GM21619 (cell line): ENCODE measurements at regions not wholly inside any gene's neighbourhood (a gene's known extent, or its start where the extent isn't known, plus 50 kb on each side); places are given as distances from the start of the nearest gene placed in this dataset.
"Not testable (repeated sequence)": the region's sequence is repeated elsewhere in the genome, so short reads cannot be mapped to it uniquely, and the experiment has no call there.

ENCODE experiments used
- ATAC-seq: cut with Tn5 transposase; IDR thresholded peaks from one replicate; pipeline ENCODE4 v1.9.1; 2021; ENCODE audit not compliant: unreplicated experiment

DNA sequence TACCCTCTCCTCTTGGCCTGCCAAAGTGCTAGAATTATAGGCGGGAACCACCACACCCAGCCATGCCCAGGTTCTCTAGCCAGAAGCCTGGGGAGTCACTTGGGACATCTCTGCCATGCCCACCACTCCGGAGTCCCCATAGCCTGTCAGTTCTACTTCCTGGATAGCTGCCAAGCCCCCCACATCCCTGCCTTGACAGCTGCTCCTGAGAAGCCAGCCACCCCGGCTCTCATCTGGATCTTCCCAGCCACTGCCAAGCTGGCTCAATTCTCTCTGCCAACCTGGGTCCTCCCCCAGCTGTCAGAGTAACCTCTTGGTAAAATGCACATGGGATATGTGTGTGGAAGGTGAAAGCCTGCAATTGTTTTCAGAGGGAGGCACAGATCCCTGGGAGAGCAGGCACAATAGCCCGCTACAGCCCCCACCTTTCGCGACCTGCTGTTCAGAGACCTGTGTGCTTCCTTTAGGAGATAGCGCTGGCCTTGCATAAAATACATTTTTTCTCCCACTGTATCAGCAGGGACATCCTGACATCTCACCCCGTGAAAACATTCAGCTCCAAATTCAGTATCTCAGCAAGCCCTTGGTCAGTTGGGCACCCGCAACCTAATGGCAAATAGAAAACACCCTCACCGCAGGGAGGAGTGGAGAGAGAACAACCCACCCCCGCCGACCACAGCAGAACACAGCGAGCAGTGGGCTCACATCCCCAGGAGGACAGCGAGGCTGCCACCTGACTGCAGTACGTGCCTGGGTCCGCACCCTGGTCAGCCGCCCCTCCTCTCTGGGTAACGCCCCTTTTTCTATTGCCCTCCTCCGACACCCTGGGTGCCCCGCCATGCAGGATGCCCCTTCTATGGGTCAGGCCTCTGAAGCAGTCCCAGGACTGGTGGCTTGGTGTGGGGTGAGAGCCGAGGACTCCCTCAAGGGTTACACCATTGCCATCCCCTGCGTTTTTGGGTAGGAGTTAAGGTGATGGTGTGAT lies 1342.2 kb downstream of the BRD1 start:
- no peak for ATAC-seq

DNA sequence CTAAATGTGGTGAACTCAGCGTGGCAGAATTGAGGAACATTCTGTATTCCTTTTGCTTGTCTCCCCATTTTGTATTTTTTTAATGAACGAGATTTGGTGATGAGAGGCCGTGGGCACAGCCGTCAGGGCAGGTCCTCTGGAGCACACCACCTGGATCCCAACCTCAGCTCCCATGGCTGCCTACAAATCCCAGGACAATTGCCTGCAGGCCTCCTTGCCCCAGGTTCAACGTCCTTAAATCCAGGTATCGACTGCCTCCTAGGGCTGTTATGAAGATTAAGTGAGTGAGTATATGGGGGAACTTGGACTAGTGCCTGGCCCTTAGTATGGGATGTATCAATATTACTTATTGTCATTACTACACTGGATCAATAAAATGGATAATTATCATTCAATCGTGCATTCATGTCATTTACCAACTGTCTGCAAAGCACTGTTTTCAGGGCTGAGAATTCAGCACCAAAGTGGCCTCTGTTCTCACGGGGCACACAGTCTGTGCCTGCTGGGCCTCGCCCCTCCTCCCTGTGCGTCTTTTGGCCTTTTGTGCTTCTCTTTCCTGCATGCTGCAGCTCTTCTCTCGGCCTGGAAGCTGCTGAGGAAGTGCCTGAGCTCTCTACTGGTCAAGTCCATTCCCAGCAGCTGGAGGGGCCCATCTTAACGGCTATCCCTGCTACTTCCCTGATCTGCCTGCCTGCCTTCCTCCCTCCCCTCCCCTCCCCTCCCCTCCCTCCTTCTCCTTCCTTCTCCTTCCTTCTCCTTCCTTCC lies 1343.7 kb downstream of the BRD1 start:
- no peak for ATAC-seq

DNA sequence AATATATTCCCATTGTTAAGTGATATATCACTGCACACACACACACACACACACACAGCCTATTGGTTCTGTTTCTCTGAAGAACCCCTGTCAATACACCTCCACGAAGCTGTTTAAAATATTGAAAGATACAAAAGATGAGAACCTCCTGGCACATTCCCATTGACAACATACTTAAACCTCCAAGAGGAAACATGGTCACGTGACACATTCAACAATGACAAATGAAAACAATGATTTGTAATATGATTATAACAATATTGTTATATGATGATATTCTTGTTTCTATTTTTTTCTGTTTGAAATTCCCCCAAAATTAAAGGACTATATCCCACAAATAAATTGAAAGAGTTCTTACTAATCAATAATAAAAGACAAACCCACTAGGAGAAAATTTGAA lies 1344.9 kb downstream of the BRD1 start:
- no peak for ATAC-seq

DNA sequence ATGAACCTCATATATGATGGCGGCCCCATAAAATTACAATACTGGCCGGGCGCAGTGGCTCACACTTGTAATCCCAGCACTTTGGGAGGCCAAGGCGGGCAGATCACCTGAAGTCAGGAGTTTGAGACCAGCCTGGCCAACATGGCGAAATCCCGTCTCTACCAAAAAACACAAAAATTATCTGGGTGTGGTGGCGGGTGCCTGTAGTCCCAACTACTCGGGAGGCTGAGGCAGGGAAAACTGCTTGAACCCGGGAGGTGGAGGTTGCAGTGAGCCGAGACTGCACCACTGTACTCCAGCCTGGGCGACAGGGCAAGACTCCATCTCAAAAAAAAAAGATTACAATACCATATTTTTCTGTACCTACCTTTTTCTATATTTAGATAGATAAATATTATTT lies 1345.5 kb downstream of the BRD1 start:
- ATAC-seq = not testable (repeated sequence)

DNA sequence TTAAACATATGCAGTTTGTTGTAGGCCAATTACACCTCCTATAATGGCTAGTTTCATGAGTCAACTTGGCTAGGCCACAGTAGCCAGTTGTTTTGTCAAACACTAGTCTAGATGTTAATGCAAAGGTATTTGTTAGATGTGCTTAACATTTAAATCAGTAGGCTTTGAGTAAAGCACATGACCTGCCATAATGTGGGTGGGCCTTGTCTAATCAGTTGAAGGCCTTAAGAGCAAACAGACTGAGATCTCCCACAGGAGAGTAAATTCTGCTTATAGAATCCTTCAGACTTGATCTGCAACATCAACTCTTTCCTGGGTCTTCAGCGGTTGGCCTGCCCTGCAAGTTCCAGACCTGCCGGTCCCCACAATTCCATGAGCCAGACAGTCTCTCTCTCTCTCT lies 1345.9 kb downstream of the BRD1 start:
- ATAC-seq = no peak

DNA sequence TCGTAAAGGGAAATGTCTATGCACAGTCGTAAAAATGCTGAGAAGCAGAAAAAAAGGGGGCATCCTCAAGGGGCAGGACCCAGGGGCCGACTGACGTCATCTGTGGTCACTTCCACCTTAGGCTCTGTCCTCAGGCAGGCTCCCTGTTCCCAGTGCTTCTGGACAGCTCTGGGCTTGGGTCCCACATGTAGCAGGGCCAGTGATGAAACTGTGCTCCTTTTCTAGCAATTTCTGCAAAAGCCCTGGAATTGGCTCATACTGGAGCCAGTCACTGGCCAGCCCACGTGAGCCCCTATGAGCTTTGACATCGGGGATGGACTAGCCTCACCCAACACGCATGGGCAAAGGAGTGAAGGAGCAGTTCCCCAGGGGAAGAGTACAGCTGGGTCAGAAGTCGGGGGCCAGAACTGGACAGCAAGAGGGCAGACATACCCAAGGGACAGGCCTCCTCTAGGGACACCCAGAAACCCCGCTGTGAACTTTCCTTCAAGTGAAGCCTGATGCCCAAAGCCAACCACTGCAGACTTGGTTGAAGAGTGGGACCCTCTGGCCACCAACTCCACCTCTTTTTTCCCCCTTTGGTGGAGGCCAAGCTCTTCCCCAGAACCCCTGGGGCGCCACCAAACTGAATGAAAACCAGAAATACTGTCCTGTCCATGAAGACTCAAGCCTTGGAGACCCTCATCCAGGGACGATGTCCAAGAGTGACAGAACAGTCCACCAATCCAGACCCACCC lies 1349.0 kb downstream of the BRD1 start:
- ATAC-seq = no peak

DNA sequence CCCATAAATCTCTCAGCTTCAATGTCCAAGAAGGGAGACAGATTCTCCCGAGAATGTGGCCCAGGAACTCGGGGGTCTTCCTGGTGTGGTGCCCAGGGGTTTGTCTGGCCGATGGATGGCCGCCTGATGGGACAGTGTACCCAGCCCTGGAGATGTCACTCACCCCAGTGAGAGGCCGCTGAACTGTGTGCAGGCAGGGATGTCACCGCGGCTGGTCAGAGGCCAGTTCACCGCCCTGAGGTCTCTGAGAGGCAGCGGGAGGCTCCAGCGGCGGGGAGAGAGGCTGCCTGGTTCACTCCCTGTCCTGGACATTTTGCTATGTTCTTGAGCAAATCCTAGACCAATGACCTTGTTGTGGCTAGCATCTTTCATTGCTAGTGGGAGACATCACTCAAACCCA lies 1349.5 kb downstream of the BRD1 start:
- ATAC-seq = no peak

DNA sequence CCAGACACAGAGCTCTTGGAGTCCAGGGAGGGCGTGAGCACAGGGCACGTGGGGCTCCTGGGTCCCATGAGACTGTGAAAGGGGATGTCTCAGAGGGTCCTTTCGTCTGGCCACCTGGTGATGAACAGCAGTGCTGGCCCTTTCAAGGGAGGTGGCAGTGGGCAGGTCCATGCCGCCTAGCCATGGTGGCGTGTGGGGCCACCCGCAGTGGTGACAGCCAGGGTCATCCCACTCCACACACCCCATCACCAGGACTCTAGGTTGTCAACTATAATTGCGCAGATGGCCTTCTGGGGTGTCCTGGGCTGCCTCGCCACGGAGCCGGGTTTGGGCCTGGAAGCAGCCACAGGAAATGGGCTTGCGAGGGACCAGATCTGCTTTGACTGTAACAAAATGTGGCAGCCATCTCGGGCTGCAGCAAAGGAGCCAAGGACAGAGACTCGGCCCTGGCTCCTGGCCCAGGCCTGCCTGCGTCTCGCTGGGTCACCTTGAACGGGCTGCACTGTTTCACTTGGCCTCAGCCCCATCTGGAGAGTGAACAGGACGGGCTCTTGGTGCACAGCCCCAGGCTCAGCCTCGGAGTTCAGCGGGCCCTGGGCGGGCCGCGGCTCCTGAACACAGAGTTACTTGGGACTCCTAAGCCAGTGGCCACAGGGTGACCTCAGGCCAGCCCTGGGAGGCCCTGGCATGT lies 1350.5 kb downstream of the BRD1 start:
- no peak for ATAC-seq

DNA sequence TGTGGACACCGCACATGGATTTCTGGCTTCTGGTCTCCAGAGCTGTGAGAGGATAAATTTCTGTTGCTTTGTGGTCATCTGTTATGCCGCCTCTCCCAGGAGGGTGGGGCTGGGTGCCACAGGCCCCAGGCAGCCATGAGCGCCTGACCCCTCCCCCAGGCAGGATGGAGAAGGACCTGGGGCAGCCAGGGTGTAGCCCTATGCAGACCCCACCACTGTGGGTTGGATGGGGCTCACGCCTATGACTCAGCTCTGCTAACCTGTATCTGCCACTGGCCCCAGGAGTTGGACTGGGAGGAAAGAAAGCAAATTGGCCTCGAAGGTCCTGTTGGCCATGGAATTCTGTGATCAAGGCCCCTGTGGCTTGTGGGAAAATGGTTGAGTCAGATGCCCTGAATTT lies 1351.1 kb downstream of the BRD1 start:
- ATAC-seq = no peak

DNA sequence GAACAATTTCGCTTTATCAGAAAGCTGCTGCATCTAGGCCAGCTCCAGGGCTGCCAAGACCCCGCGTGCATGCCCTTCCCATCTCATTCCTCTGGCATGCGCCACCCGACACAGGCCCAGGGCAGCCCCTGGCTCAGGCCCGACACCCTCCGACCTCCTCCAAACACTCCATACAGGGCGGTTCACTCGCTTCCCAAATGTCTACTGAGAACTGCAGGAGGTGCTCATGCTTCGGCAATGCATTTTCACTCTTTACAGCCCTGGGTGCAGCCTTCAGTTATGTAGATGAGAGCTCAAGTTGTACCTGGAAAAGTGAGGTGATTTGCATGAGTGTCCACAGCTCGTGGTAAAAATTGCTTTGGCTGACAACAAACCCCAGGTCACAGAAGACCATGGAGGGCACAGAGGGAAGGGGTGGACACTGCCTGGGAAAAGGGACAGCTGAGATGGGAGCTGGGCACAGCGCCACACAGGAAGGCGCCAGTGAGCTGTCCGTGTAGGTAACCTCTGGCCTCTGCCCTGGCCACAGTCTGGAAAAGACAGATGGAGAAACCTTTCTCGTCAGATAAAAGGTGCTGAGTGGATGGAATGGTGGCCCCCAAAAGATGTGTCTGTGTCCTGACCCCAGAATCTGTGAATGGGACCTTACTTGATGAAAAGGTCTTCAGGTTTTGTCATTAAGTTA lies 1351.9 kb downstream of the BRD1 start:
- no peak for ATAC-seq

DNA sequence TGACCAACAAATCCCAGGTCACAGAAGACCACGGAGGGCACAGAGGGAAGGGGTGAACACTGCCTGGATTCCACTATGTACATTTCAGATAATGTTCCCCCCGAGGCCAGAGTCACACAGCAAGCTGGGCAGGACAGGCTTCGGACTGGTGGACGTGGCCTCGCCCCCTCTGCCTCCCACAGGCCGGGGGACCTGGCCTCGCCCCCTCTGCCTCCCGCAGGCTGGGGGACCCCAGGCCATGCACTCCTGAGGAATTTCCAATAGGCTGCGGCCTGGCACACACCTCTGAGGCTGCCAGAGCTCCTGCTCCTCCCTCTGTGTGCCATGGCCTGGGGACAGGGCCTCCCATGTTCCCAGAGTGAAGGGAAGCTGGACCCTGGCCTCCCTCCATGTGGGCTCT lies 1352.8 kb downstream of the BRD1 start:
- ATAC-seq = no peak

DNA sequence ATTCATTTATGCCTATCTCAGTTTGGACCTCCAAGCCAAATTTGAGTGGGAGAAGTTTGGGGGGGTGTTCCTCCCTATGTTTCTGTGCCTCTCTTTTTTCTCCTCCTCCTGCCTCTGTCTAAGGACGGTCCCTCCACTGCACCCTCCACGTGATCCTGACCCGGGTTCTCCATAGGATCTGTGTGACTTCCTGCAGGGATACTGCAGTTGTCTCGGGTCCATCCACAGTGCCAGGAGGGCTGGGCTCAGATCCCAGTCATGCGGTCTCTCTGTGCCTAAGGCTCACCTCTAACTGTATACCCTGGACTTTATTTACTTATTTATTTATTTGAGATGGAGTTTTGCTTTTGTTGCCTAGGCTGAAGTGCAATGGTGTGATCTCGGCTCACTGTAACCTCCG lies 1354.5 kb downstream of the BRD1 start:
- no peak for ATAC-seq

DNA sequence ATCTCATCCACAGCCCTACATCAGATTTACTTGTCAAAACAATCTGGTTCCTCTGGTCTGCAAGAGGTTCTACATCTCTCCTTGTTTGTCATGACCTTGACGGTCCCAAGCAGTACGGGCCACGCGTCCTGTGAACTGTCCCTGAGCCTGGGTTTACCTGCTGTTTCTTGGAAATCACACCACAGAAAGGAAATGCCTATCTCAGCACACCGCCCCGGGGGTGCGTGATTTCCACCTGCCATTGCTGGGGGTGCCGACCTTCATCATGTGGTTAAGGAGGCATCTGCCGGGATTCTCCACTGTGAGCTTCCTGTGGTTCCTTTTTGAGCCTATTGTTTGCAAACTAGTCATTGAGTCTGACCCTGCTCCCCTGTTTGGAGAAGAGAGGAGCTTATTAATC lies 1363.4 kb downstream of the BRD1 start:
- ATAC-seq = no peak

DNA sequence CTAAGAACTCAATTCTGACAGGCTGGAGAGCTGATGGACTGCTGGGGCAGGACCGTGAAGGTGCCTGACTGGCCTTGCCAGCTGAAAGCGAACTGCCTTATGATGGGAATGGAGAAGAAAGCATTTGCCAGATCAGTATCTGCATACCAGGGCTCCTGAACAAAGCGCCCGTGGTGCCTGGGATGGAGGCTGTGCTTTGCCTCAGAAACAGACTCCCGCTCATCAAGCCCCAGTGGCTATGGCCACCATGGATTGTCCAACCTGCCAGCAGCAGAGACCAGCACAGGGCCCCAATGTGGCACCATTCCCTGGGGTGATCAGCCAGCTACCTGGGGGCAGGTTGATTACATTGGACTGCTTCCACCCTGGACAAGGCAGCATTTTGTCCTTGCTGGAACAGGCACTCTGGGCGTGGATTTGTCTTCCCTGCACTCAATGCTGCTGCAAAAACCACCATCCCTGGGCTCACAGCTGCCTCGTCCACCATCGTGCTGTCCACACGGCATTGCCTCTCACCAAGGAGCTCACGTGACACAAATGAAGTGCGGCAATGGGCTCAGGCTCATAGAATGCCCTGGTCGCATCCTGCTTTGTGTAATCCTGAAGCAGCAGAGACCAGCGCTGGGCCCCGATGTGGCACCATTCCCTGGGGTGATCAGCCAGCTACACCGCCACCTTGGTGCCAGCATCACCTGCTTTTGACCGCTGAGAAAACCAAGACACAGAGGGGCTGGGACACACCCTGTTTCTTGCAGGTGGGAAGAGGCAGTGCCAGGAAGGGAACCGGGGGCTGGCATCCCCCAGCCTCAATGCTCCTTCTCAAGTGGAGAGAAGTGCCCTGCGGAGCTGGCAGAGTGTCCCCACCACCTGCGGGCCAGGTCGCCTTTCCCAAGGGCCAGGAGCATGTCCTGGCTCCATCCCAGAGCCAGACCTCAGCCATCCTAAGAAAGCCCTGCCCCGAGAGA lies 1367.5 kb downstream of the BRD1 start:
- ATAC-seq = no peak

DNA sequence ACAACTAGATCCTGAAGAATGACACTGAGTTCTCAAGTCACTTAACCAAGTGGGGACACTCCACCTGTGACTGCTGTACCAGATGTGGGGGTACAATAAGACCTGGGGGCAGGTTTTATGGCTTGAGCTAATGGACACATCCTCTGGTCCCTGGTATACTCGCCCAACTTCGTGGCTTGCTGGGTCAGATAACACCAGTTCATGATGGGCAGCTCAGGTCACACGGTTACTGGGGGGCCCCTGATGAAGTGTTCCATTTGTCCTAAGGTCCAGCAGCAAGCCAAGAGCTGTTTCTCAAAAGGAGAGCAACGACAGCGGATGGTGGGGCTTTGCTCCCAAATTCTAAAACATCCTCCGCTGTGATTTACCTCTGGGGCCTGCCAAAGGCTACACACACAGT lies 1368.4 kb downstream of the BRD1 start:
- ATAC-seq = no peak

DNA sequence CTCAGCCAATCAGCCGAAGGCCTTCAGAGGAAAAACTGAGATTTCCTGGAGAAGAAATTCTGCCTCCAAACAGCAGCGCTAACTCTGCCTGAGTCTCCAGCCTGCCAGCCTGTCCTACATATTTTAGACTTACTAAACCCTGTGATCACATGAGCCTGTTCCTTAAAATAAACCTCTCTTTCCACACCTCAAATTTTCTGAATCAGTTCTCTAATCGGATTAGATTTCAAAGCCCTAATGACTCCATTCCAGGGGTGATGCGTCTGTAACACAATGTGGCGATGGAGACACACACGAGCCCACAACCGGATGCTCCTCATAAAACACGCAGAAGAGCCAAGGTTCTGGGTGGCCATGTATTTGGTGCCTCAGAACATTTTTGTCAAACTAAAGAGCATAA lies 1371.2 kb downstream of the BRD1 start:
- no peak for ATAC-seq

DNA sequence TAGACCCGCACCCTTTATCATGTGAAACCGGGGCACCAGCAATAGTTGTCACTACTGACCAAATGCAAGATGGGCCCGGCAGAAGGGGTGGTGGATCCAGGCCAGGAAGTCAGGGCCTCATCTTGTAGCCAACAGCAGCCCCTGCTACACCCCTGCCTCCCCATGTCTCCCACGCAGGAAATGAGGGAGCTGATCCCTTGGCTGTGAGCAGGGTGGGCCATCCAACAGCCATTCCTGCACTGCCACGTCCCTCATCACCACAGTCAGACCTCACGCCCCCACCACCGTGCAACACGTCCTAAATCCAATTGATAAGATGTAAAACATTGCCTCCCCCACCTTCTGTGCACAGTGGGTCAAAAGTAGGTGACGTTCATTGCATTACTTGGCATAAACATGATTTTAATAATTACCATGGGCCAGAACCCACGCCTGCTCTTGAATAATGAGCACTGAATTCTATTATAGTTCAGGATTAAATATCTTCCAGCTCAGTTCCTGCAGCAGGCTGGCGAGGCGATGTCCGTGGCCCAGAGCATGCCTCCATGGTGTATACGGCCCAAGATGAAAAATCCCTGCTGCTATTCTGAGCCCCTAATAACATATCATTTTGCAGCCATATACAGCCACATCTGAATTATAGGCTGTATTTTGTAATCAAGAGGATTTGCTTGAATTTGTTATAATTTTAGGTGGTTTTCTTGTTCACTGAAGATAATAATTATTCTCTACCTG lies 1373.8 kb downstream of the BRD1 start:
- ATAC-seq = no peak

DNA sequence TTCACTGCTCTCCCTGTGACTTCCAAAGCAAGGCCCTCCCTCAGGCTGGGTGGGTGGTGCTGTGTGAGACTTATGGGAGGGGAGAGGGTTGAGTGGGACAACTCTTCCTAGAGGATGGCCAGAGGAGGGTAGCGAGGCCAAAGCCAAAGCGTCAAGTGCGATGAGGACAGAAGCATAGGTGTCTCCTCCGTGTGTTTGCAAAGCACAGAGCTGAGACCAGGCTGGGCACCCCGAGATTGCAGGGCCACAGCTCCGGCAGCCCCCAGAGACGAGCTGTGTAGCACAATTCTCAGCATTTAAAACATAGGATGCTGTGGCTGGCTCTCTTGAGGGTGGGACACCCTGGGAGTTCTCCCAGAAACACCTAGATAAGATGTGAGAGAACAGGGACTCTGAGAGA lies 1374.5 kb downstream of the BRD1 start:
- ATAC-seq = no peak

DNA sequence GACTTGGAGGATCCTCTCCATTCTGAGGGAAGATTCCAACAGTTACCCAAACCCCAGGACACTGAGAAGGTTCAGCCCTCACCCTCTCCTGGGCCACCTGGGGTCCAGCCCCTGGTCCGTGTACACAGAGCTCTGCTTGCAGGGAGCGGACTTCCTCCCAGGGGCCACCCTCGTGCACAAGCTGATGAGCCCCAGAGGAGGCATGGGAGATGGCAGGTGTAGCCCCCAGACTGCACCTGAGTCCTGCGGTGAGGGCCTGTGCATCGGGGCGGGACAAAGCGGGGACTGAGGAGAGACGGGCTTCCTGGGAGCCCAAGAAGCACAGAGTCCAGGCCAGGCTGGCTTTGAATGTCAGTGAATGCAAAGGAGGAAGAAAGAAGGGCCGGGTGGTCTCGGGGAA lies 1374.9 kb downstream of the BRD1 start:
- no peak for ATAC-seq
